Breast epithelium (tissue), 3 donors: ENCODE measurements at regions not wholly inside any gene's neighbourhood (a gene's known extent, or its start where the extent isn't known, plus 50 kb on each side); places are given as distances from the start of the nearest gene placed in this dataset.

Source experiments
- POLR2A ChIP-seq: fragments of 450-650 bp; IDR thresholded peaks from one replicate; pipeline ENCODE4 v1.6.1; 2016; ENCODE audit warnings: antibody characterized with exemption, mild to moderate bottlenecking, moderate library complexity
- POLR2AphosphoS5 ChIP-seq, 3 donors: sonication (generic); formaldehyde crosslinking; IDR thresholded peaks; one replicate each; pipeline ENCODE4 v1.6.1; 2017; ENCODE audit warnings: antibody characterized with exemption in 3 of 3
- TF ChIP-seq, protein P1 (sequence below), 3 donors: fragments of 450-650 bp; IDR thresholded peaks; one replicate each; pipeline ENCODE4 v1.5.1; 2016 to 2017; ENCODE audit warnings: antibody characterized with exemption in 3 of 3, mild to moderate bottlenecking in 3 of 3, moderate library complexity in 3 of 3

DNA sequence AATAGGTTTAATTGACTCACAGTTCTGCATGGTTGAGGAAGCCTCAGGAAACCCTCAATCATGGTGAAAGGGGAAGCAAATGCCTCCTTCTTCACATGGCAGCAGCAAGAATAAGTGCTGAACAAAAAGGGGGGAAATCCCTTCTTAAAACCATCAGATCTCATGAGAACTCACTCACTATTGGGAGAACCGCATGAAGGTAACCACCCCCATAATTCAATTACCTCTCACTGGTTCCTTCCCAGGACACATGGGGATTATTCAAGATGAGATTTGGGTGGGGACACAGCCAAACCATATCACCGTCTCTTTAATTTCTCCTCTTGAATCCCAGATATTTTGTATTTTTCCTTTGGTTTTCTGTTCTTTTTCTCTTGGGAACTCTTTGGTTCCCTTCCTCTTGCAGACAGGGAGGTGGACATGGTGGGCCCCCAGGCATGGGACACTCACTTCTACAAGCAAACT lies 223.6 kb downstream of the TBXT start:
- TF ChIP-seq POLR2A, result no peak
- TF ChIP-seq, protein P1, sequence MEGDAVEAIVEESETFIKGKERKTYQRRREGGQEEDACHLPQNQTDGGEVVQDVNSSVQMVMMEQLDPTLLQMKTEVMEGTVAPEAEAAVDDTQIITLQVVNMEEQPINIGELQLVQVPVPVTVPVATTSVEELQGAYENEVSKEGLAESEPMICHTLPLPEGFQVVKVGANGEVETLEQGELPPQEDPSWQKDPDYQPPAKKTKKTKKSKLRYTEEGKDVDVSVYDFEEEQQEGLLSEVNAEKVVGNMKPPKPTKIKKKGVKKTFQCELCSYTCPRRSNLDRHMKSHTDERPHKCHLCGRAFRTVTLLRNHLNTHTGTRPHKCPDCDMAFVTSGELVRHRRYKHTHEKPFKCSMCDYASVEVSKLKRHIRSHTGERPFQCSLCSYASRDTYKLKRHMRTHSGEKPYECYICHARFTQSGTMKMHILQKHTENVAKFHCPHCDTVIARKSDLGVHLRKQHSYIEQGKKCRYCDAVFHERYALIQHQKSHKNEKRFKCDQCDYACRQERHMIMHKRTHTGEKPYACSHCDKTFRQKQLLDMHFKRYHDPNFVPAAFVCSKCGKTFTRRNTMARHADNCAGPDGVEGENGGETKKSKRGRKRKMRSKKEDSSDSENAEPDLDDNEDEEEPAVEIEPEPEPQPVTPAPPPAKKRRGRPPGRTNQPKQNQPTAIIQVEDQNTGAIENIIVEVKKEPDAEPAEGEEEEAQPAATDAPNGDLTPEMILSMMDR (IDR thresholded peaks at IDR 0.05), result no peak
- TF ChIP-seq POLR2AphosphoS5 (IDR thresholded peaks at IDR 0.05), result no peak
